ENCODE measurements at regions not wholly inside any gene's neighbourhood (a gene's known extent, or its start where the extent isn't known, plus 50 kb on each side); places are given as distances from the start of the nearest gene placed in this dataset.

- POLR2A ChIA-PET = no interaction called here
- TF ChIP-seq CTCF (IDR thresholded peaks at IDR 0.05; ENCODE audit: insufficient read depth in 1 of 2, low read depth in 1 of 2, low read length in 1 of 2, severe bottlenecking in 1 of 2, unreplicated experiment in 1 of 2) = no peak
- Mint-ChIP-seq H3K4me1 (ENCODE audit: low read depth, unreplicated experiment) (no peaks in the 10 kb centered on the region), H3K9me3 (ENCODE audit: unreplicated experiment) (no peaks in the 10 kb centered on the region), H3K36me3 (ENCODE audit: insufficient read depth, unreplicated experiment) (no peaks in the 10 kb centered on the region), H3K27me3 (ENCODE audit: insufficient read depth, unreplicated experiment) (no peaks in the 10 kb centered on the region), H3K4me3 (ENCODE audit: unreplicated experiment) (no peak overlapping the region), H3K27ac (ENCODE audit: unreplicated experiment) (no peak overlapping the region)
- no peaks in the 10 kb centered on the region for H3K27me3 ChIP-seq (replicated peaks; ENCODE audit: control insufficient read depth, insufficient read depth, low read length)
- intact Hi-C loops (cut with micrococcal nuclease; ENCODE audit: unreplicated experiment) = loop anchor here (5.0 kb wide), 1 partner anchor 70 kb away; no protein-coding TSS in a partner anchor
- no TSS peak for BruUV-seq (replicated peaks)
- no peaks in the 10 kb centered on the region for H3K36me3 ChIP-seq (ENCODE audit: control insufficient read depth, insufficient read depth, low read length)
- CTCF ChIA-PET = no interaction called here
- no peak for DNase-seq
- no peaks in the 10 kb centered on the region for H3K9me3 ChIP-seq
- H3K4me1 ChIP-seq = no peaks in the 10 kb centered on the region
- no peak overlapping the region for H3K4me3 ChIP-seq (ENCODE audit: low read depth, low read length)
Measured at GRCh38 chr12:59517522-59517921, 78.3 kb upstream of the SLC16A7 start.

- H3K9me3 Mint-ChIP-seq (ENCODE audit: unreplicated experiment) = no peaks in the 10 kb centered on the region
- no TSS peak for BruUV-seq (replicated peaks)
- Histone ChIP-seq H3K4me3 (ENCODE audit: low read depth, low read length) (no peak overlapping the region), H3K4me1 (no peaks in the 10 kb centered on the region), H3K9me3 (no peaks in the 10 kb centered on the region), H3K36me3 (ENCODE audit: control insufficient read depth, insufficient read depth, low read length) (no peaks in the 10 kb centered on the region), H3K27me3 (replicated peaks; ENCODE audit: control insufficient read depth, insufficient read depth, low read length) (no peaks in the 10 kb centered on the region)
- ChIA-PET POLR2A (no interaction called here), CTCF (no interaction called here)
- no peak for TF ChIP-seq CTCF (IDR thresholded peaks at IDR 0.05; ENCODE audit: insufficient read depth in 1 of 2, low read depth in 1 of 2, low read length in 1 of 2, severe bottlenecking in 1 of 2, unreplicated experiment in 1 of 2)
- no peak overlapping the region for H3K27ac Mint-ChIP-seq (ENCODE audit: unreplicated experiment)
- no peak overlapping the region for H3K4me3 Mint-ChIP-seq (ENCODE audit: unreplicated experiment)
- peaks cover 3% of the 10 kb centered on the region for H3K27me3 Mint-ChIP-seq (ENCODE audit: insufficient read depth, unreplicated experiment)
- H3K4me1 Mint-ChIP-seq (ENCODE audit: low read depth, unreplicated experiment) = no peaks in the 10 kb centered on the region
- intact Hi-C loops (cut with micrococcal nuclease; ENCODE audit: unreplicated experiment) = no loop called here
- no peaks in the 10 kb centered on the region for H3K36me3 Mint-ChIP-seq (ENCODE audit: insufficient read depth, unreplicated experiment)
- DNase-seq = no peak
Measured at GRCh38 chr12:59500915-59501314, 94.9 kb upstream of the SLC16A7 start.

- no peaks in the 10 kb centered on the region for H3K9me3 Mint-ChIP-seq (ENCODE audit: unreplicated experiment)
- Histone ChIP-seq H3K9me3 (no peaks in the 10 kb centered on the region), H3K36me3 (ENCODE audit: control insufficient read depth, insufficient read depth, low read length) (no peaks in the 10 kb centered on the region), H3K4me1 (no peaks in the 10 kb centered on the region), H3K4me3 (ENCODE audit: low read depth, low read length) (no peak overlapping the region), H3K27me3 (replicated peaks; ENCODE audit: control insufficient read depth, insufficient read depth, low read length) (no peaks in the 10 kb centered on the region)
- no peak overlapping the region for H3K27ac Mint-ChIP-seq (ENCODE audit: unreplicated experiment)
- DNase-seq = no peak
- peaks cover 3% of the 10 kb centered on the region for H3K27me3 Mint-ChIP-seq (ENCODE audit: insufficient read depth, unreplicated experiment)
- no peak overlapping the region for H3K4me3 Mint-ChIP-seq (ENCODE audit: unreplicated experiment)
- no peak for TF ChIP-seq CTCF (IDR thresholded peaks at IDR 0.05; ENCODE audit: insufficient read depth in 1 of 2, low read depth in 1 of 2, low read length in 1 of 2, severe bottlenecking in 1 of 2, unreplicated experiment in 1 of 2)
- H3K4me1 Mint-ChIP-seq (ENCODE audit: low read depth, unreplicated experiment) = no peaks in the 10 kb centered on the region
- H3K36me3 Mint-ChIP-seq (ENCODE audit: insufficient read depth, unreplicated experiment) = no peaks in the 10 kb centered on the region
- intact Hi-C loops (cut with micrococcal nuclease; ENCODE audit: unreplicated experiment) = no loop called here
- ChIA-PET POLR2A (no interaction called here), CTCF (no interaction called here)
- no TSS peak for BruUV-seq (replicated peaks)
Measured at GRCh38 chr12:59500335-59500734, 95.5 kb upstream of the SLC16A7 start.

All from Caco-2 (cell line).